Esophagus mucosa (tissue), 1 donor: ENCODE measurements at regions not wholly inside any gene's neighbourhood (a gene's known extent, or its start where the extent isn't known, plus 50 kb on each side); places are given as distances from the start of the nearest gene placed in this dataset.

Experiments used
- ATAC-seq: fragments of 200-7000 bp; cut with Tn5 transposase; one replicate; pipeline ENCODE4 v1.9.1; 2020
- donor health status: DM: yes; HTN: yes; CAD: no.

DNA sequence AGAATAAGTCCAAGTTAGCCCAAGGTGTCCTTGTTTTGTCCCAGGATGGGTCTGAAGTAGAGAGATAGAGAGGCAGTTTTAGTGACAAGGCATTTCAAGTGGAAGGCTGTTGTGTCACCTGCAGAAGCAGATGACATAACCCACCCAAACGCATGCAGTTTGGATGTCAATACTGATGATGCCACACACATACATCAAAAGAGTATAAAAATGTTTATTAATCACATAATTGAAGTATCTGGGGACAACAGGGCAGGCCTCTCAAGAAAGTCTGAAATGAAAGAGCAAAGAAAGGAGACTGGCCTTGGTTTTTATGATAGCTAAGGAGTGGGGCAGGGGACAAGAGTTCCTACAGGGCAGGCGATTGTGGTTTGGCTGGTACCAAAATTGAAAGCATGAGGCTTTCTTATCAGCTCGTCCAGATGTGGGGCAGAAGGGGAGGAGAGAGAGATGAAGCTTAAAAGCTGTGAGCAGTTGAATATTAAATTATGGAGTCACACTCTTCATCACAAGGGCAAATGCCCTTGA is 78.4 kb upstream of the TSPAN8 start:
- ATAC-seq = no peak

DNA sequence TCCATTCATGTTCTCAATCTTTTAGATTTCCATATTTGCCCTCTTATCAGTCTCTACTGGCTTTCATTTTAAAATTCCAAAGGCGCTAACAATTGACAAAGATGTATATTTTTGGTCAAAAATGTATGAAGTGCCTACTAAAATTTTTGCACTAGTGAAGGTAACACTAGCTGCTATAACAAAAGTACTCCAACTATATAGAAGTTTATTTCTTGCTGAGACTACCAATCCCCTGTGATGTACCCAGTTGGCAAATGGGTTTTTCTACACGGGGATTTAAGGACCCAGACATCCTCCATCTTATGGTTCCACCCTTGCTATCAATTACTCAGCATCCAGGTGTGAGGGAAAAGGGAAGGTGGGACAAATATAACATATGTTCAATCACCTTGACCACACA is 75.3 kb upstream of the TSPAN8 start:
- no peak for ATAC-seq

DNA sequence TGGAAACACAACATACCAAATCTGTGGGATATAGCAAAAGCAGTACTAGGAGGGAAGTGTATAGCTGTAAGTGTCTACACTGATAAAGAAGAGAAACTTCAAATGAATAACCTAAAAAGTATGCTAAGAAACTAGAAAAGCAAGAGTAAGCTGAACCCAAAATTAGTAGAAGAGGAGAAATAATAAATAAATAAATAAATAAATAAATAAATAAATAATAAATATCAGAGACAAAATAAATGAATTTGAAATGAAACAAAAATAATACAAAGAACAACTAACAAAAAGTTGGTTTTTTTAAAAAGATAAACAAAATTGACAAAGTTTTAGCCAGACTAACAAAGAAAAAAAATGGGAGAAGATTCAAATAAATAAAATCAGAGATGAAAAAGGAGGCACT is 72.7 kb upstream of the TSPAN8 start:
- no peak for ATAC-seq

DNA sequence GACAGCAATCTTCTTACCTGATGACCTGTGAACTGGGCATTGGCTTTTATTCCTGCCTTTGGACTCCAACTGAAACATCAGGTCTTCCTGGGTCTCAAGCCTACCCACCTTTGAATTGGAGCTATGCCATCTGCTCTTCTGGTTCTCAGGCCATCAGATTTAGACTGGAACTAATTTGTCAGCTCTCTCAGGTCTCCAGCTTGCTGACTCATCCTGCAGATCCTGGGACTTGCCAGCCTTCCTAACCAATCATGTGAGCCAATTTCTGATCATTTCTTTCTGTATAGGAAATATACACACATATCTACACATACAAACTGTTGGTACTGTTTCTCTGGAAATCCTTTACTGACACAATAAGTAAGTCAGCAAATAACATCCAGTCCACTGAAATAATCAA is 65.3 kb upstream of the TSPAN8 start:
- ATAC-seq = no peak

GRCh38 chr12:71222436-71222835 is 64.6 kb upstream of the TSPAN8 start:
- no peak for ATAC-seq

GRCh38 chr12:71220260-71220659 is 62.5 kb upstream of the TSPAN8 start:
- ATAC-seq = no peak

DNA sequence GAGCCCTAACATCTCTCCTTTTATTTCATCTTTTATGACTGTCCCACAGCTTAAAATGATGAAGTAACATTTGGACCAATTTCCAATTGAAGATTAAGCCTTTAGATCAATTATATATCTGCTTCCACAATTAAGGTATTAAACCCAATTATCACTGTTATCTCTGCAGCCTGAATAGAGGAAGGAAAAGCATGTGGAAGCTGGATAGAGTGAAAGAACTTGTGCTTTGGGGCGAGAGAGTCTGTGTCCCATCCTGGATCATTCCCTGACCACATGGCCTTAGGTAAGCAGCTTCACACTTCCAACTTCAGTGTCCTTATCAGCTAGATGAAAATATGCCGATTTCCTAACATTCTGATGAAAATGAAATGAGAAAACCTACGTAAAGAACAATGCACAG is 61.4 kb upstream of the TSPAN8 start:
- ATAC-seq = no peak

GRCh38 chr12:71218616-71219015 is 60.8 kb upstream of the TSPAN8 start:
- no peak for ATAC-seq

DNA sequence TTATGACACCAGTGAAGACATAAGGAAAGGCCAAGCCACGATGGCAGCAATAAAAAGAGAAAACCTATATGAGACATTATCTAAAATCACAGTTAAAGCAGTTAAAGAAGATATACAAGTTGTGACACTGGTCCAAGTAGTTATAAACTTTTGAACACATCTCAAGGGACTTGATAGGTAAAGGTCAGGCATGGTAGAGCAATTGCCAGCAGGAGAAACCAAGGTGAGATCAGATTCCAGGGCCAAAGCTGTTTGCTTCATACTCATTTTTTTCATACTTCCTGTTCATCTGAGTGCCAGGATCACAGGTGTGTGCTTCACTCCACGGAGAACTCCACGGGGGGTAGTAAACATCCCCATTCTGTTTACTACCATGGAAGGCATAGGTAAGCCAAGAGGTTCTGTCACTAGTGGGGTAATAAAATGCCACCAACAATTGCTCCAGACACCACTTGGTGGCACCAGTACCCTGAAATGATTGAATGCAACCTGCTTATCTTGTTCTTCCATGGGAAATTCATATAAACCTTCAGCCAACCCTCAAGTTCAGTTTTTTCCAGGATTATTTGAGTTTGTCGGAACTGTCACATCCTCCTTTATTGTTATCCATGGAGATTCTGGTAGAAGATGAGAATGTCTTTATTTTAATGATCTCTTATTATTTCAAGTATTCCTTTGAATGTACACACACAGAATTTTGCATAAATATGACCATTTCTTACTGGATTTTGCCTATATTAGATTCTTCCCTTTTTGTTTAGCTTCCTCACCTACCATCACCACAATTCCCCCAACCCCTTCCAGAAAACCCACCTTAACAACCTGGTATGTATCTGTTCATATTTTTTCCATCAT is 59.2 kb upstream of the TSPAN8 start:
- peak; percentile 62 for ATAC-seq

GRCh38 chr12:71214511-71215285 is 56.9 kb upstream of the TSPAN8 start:
- no peak for ATAC-seq

DNA sequence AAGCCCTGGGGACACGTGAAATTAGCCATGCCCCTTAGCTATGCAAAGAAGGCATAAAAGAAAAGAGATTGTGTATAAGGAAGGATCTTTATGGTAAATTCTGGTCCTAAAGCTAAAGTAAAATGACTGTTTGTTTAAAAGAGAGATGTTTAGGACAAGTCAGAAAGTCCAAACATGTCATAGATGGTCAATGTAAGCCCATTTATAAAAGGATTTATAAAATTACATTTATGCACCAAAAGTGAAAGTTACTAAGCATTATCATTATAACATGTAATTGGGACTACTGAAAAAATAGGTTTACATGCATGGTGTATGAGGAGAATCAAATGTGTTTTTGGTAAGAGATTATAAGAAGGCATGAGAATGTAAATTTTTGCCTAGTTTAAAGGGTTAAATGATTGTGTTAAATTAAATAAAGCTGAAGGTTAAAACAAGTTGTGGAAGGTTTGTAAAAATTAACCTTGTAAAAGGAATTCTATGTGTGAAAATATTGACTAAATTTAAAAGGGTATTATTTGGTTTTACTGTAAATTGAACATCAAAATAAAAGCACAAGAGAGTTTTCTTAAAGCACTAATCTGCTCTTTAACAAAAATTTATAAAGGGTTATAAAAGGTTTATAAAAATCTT is 50.4 kb upstream of the TSPAN8 start:
- ATAC-seq = no peak
